Panc1 (cell line): ENCODE measurements at regions not wholly inside any gene's neighbourhood (a gene's known extent, or its start where the extent isn't known, plus 50 kb on each side); places are given as distances from the start of the nearest gene placed in this dataset.

Source experiments
- ATAC-seq: fragments of 200-7000 bp; cut with Tn5 transposase; 2 replicates; pipeline ENCODE4 v1.9.1; 2020; ENCODE audit warnings: mild to moderate bottlenecking, moderate library complexity
- BruUV-seq: library from RNA; stranded (reverse); fragments of 400-500 nt; replicated peaks from 2 replicates; lab custom pipeline; 2021; lab: Mats Ljungman, UMichigan
- CTCF ChIA-PET: fragments of 300-600 bp; sonication (Branson Sonifier 250); formaldehyde crosslinking; loops from one replicate; lab custom pipeline; 2022; ENCODE audit warnings: antibody characterized with exemption; lab: Charles Lee
- POLR2A ChIA-PET: fragments of 300-600 bp; sonication (Branson Sonifier 250); formaldehyde crosslinking; loops from one replicate; lab custom pipeline; 2022; ENCODE audit warnings: antibody characterized with exemption; lab: Charles Lee
- DNase-seq: peaks from one replicate; pipeline ENCODE4 v3.0.0-alpha.2; 2010; ENCODE audit warnings: low read depth, low spot score
- H3K27ac ChIP-seq: 2 replicates; pipeline ENCODE4 v1.5.1; 2011; ENCODE audit warnings: mild to moderate bottlenecking, low read length, inconsistent platforms
- H3K27me3 ChIP-seq: fragments of 200-500 bp; sonication (Bioruptor generic); 2 replicates; pipeline ENCODE4 v1.6.0; 2014; ENCODE audit warnings: low read length, inconsistent platforms; ENCODE audit not compliant: control insufficient read depth, insufficient read depth
- H3K36me3 ChIP-seq: fragments of 200-500 bp; sonication (Bioruptor generic); 2 replicates; pipeline ENCODE4 v1.5.1; 2014; ENCODE audit warnings: inconsistent platforms, mild to moderate bottlenecking, low read length, moderate library complexity; ENCODE audit not compliant: control insufficient read depth, insufficient read depth
- H3K4me1 ChIP-seq: 2 replicates; pipeline ENCODE4 v1.5.1; 2011; ENCODE audit warnings: inconsistent platforms, mild to moderate bottlenecking, low read length, moderate library complexity; ENCODE audit not compliant: control insufficient read depth, insufficient read depth
- H3K4me3 ChIP-seq, 2 experiments: 2 replicates each; pipeline ENCODE4 v1.5.1; 2011 to 2012; ENCODE audit warnings: low read depth in 2 of 2, low read length in 2 of 2, mild to moderate bottlenecking in 2 of 2, inconsistent platforms in 1 of 2, moderate library complexity in 1 of 2
- H3K9me3 ChIP-seq: fragments of 200-500 bp; sonication (Bioruptor generic); 2 replicates; pipeline ENCODE4 v1.5.1; 2014; ENCODE audit warnings: low read depth, mild to moderate bottlenecking, inconsistent platforms, low read length, moderate library complexity; ENCODE audit not compliant: control insufficient read depth, insufficient read depth
- POLR2AphosphoS5 ChIP-seq: IDR thresholded peaks from 2 replicates; pipeline ENCODE4 v1.6.1; 2012; ENCODE audit warnings: mild to moderate bottlenecking, low read depth, low read length, moderate library complexity
- REST ChIP-seq, 2 experiments: IDR thresholded peaks; 2 replicates each; pipeline ENCODE4 v1.6.1; 2011 to 2012; ENCODE audit warnings: low read depth in 2 of 2, control low read depth in 1 of 2, low read length in 1 of 2, mild to moderate bottlenecking in 1 of 2, moderate library complexity in 1 of 2; ENCODE audit not compliant: insufficient read depth in 1 of 2
- SIN3A ChIP-seq: IDR thresholded peaks from 2 replicates; pipeline ENCODE4 v1.6.1; 2012; ENCODE audit warnings: low read depth, mild to moderate bottlenecking, low read length, moderate library complexity, borderline replicate concordance; ENCODE audit not compliant: insufficient read depth
- TCF7L2 ChIP-seq: IDR thresholded peaks from 2 replicates; pipeline ENCODE4 v1.6.1; 2011; ENCODE audit warnings: mild to moderate bottlenecking, low read depth, low read length, inconsistent platforms
- in situ Hi-C: cut with HindIII; loops from 2 replicates; pipeline ENCODE4 v1.10.0; 2016; ENCODE audit warnings: low sequenced_read_pairs, low pct_unique_long_range_greater_than_20kb
- intact Hi-C: fragments of 100-400 bp; cut with micrococcal nuclease; formaldehyde crosslinking; loops from one replicate; pipeline ENCODE4 v1.10.0; 2022; ENCODE audit not compliant: unreplicated experiment
- TF ChIP-seq, protein P1 (sequence below): fragments of 450-650 bp; IDR thresholded peaks from 2 replicates; pipeline ENCODE4 v1.5.1; 2017; ENCODE audit warnings: mild to moderate bottlenecking

DNA sequence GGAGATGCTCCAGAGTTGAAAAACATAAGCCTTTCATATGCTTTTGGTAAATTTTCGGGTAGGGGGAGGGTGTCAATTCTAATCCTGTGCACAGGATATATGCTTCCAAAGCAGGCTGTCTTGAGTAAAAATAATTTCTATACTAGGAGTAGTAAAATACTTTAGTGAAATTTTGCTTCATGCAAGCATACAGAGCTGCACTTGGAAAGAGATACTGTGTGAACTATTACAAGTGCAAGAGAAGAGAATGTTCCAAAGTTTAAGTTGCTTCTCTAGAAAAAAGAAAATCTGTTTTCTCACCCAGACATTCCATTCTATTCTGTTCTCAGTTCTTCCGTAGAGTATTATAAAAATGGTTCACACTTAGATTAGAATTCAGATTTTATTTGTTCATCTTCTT, 324.6 kb upstream of the AADAT start:
- H3K27ac ChIP-seq, result no peak overlapping the region
- H3K4me3 ChIP-seq, result no peak overlapping the region
- H3K9me3 ChIP-seq, result no peaks in the 10 kb centered on the region
- intact Hi-C loops (no loop called here), in situ Hi-C loops (no loop called here)
- no peaks in the 10 kb centered on the region for H3K4me1 ChIP-seq
- H3K36me3 ChIP-seq, result no peaks in the 10 kb centered on the region
- H3K27me3 ChIP-seq, result no peaks in the 10 kb centered on the region
- ChIA-PET POLR2A (no interaction called here), CTCF (no interaction called here)
- TF ChIP-seq SIN3A (no peak), REST (IDR thresholded peaks at IDR 0.05; ENCODE audit: insufficient read depth in 1 of 2, low read depth in 2 of 2, low read length in 1 of 2) (no peak), TCF7L2 (no peak), POLR2AphosphoS5 (no peak)
- TF ChIP-seq, protein P1, sequence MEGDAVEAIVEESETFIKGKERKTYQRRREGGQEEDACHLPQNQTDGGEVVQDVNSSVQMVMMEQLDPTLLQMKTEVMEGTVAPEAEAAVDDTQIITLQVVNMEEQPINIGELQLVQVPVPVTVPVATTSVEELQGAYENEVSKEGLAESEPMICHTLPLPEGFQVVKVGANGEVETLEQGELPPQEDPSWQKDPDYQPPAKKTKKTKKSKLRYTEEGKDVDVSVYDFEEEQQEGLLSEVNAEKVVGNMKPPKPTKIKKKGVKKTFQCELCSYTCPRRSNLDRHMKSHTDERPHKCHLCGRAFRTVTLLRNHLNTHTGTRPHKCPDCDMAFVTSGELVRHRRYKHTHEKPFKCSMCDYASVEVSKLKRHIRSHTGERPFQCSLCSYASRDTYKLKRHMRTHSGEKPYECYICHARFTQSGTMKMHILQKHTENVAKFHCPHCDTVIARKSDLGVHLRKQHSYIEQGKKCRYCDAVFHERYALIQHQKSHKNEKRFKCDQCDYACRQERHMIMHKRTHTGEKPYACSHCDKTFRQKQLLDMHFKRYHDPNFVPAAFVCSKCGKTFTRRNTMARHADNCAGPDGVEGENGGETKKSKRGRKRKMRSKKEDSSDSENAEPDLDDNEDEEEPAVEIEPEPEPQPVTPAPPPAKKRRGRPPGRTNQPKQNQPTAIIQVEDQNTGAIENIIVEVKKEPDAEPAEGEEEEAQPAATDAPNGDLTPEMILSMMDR, result no peak
- DNase-seq (no peak), ATAC-seq (no peak)
- no TSS peak for BruUV-seq

DNA sequence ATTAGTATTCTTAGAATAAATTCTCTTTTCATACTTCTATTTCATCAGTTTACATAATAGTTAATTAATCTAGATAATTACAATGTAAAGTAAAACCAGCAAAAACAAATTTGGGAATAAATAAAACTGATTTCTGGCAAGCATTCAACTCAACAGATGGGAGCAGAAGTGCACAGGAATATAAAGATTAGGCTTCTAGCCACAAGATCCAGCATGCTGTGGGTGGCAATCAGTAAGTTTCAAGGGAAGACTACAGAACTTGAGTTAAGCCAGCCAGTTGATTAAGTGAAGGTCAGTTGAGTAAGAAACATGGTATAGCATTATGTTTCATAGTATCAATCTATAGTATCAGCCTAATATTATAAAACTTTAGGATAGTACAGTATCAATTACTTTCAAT, 324.2 kb upstream of the AADAT start:
- Histone ChIP-seq H3K27ac (no peak overlapping the region), H3K4me3 (no peak overlapping the region), H3K36me3 (no peaks in the 10 kb centered on the region), H3K27me3 (no peaks in the 10 kb centered on the region), H3K4me1 (no peaks in the 10 kb centered on the region), H3K9me3 (no peaks in the 10 kb centered on the region)
- intact Hi-C loops, result no loop called here
- BruUV-seq, result no TSS peak
- CTCF ChIA-PET, result no interaction called here
- DNase-seq, result no peak
- POLR2A ChIA-PET, result no interaction called here
- in situ Hi-C loops, result no loop called here
- TF ChIP-seq, protein P1, result no peak
- TF ChIP-seq POLR2AphosphoS5 (no peak), REST (IDR thresholded peaks at IDR 0.05; ENCODE audit: insufficient read depth in 1 of 2, low read depth in 2 of 2, low read length in 1 of 2) (no peak), TCF7L2 (no peak), SIN3A (no peak)
- ATAC-seq, result no peak
